HG03025 (cell line): ENCODE measurements at regions not wholly inside any gene's neighbourhood (a gene's known extent, or its start where the extent isn't known, plus 50 kb on each side); places are given as distances from the start of the nearest gene placed in this dataset.
A peak's percentile ranks its signal among the peaks of the same experiment; 100 is the strongest.
"Not testable (repeated sequence)": the region's sequence is repeated elsewhere in the genome, so short reads cannot be mapped to it uniquely, and the experiment has no call there.

Experiments
- ATAC-seq: cut with Tn5 transposase; IDR thresholded peaks from one replicate; pipeline ENCODE4 v1.9.1; 2021; ENCODE audit warnings: mild to moderate bottlenecking, moderate library complexity; ENCODE audit not compliant: unreplicated experiment, low FRiP score

GRCh38 chrX:149420566-149420965 lies 84.5 kb downstream of the IDS start:
- ATAC-seq: not testable (repeated sequence)

GRCh38 chrX:149398027-149398426 lies 107.1 kb downstream of the IDS start:
- no peak for ATAC-seq

- ATAC-seq: no peak
These were observed 112.2 kb downstream of the IDS start for GRCh38 chrX:149392921-149393320.

- no peak for ATAC-seq
These were observed 121.3 kb downstream of the IDS start for GRCh38 chrX:149383852-149384251.

DNA sequence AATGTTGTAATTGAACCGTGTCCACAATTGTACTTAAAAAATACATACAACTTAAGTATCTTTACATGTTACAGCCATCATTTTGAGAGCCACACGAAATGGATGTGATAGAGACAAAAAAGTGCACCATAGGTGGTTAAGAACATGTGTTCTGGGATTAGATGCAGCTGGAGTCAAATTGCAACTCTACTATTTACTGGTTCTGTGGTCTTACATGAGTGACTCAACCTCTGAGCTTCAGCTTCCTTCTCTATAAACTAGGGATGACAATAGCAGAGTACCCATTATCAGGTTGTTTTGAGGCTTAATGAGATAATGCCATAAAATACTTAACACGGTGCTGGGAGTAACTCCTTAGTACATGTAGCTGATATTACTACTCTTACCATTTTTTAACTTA lies 130.4 kb downstream of the IDS start:
- ATAC-seq: no peak

DNA sequence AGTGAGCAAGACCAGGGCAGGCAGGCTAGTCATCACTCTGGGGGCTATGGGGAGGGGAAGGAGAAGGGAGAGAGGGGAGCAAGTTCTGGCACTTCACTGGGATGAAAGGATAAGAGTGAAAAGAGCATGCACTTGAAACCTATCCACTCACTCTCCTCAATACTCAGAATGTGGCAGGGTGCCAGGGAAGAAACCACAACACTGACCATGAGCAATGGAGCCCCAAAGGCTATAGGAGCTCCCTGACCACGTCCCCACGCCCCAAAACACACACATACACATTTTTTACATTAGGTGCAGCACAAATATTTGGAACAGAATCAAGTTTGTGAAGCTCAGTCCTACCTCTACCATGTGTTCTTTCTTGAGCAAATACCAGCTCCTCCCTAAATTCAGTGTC lies 132.2 kb downstream of the IDS start:
- no peak for ATAC-seq

GRCh38 chrX:149371986-149372385 lies 133.1 kb downstream of the IDS start:
- no peak for ATAC-seq

- ATAC-seq: no peak
These were observed 135.0 kb downstream of the IDS start for GRCh38 chrX:149370097-149370496.

GRCh38 chrX:149365552-149365951 lies 139.6 kb downstream of the IDS start:
- no peak for ATAC-seq

- ATAC-seq: no peak
These were observed 140.0 kb downstream of the IDS start for GRCh38 chrX:149365061-149365460.

GRCh38 chrX:149363965-149364364 lies 141.1 kb downstream of the IDS start:
- no peak for ATAC-seq

- no peak for ATAC-seq
These were observed 158.8 kb downstream of the IDS start for GRCh38 chrX:149346306-149346705.

DNA sequence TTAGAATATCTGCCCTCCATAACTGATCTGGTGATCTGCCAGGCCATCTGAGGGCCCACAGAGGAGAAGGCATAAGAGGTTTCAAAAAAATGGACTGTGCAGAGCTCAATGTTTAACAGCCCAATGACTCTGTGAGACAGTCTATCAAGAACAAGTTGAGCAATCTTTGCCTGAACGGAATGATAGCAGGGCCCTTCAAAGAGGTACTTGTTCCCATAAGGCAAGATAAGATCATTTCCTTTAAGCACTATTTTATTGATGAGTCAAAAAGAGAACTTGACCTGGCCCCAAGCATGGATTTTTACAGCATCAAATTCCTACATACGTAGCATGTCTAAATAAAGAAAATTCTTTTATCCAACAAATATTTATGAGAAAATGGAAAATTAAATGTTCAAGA lies 182.8 kb downstream of the IDS start:
- no peak for ATAC-seq

DNA sequence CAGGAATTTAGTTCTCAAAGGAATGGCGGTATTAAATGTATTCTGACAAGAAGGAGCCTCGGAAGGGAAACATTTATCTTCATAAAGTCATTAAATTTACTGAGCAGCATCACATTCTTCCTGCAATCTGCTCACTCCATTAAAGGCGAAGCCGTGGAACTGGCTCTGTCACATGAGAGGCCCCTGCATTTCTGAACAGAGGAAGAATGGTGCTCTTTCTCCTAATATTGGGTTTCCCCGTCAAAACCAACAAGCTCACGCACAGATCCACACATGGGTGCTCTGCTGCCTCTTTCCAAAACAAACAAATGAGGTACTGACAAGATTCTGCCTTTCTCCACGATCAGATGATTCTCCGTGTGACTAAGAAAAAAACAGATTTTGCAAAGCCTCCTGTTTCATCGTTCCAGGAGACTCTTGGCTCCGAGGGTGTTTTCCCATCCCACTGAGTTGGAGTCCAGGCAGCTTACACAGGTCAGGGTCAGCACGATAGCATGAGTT lies 191.2 kb downstream of the IDS start:
- ATAC-seq: no peak

GRCh38 chrX:149312988-149313387 lies 192.1 kb downstream of the IDS start:
- no peak for ATAC-seq

GRCh38 chrX:149312097-149312496 lies 193.0 kb downstream of the IDS start:
- no peak for ATAC-seq

GRCh38 chrX:149302705-149303104 lies 202.4 kb downstream of the IDS start:
- no peak for ATAC-seq

DNA sequence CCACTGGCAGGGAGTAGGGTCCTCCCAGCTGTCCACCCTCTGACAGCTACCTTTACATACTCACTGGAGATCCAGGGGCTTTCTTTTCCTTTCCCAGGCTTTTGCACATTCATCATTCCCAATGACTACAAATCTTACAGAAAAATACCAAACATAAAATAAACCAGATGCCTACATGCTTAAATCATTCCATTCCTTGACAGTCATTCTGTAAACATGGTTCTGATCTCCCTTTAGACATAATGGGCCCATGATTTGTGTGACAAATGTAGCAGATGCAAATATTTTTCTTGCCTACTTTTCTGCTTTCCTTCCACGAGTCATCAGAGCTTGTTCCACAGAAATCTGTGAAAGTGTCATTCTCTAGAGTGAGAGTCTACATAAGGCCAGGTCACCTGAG lies 207.0 kb downstream of the IDS start:
- no peak for ATAC-seq

- ATAC-seq: no peak
These were observed 209.0 kb downstream of the IDS start for GRCh38 chrX:149296092-149296491.

DNA sequence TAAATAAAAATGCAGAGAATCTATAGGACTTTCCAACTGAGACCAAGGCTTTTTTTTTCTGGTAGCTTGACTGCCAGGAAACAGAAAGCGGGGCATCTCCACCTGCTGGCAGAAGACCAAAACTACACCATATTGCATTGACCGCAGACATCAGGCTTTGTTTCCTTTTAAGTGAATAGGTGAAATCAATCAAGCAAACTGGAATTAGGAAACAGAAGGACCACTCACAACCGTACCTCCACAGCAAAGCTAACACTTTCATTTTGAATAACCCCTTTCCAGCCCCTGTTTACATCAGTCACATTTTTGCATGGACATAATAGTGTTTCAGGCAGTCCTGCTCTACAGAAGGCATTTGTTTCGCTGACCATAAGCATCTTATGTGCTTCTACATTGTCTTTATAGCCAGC lies 218.2 kb downstream of the IDS start:
- peak; percentile 70 for ATAC-seq

DNA sequence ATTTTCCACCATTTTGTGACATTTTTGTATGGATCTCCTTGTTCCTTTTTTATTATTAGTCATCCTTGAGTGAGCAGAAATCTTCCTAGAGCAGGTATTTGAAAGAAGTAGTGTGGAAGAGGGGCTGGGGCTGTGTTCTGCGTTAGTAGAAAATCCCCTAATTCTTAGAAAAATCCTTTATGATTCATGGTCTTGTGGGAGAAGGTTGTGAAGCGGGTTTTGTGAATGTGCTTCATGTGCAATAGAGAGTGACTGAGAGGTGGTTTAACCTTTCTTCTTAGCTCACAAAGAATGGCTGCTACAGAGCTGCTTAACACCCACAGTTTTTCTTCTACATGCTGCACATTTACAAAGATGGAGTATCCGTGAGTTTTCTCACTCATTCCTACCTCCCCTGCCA lies 220.5 kb downstream of the IDS start:
- ATAC-seq: no peak

DNA sequence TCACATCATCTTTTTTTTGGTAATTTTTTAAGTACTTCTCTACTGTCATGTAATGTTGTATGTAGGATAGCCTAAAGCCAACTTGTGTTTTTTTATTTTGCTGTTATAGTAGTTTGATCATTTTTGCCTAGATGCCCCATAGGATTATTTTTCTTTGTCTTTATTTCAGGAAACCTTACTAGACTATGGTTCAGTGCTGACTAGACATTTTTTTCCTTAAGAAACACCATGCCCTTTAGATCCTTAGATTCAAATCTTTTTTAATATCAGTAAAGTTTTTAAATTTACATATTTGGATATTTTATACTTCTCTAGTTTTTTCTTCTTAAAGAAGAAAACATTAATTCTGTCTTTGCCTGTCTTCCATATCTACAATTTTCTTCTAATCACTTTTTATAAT lies 221.3 kb downstream of the IDS start:
- ATAC-seq: no peak

DNA sequence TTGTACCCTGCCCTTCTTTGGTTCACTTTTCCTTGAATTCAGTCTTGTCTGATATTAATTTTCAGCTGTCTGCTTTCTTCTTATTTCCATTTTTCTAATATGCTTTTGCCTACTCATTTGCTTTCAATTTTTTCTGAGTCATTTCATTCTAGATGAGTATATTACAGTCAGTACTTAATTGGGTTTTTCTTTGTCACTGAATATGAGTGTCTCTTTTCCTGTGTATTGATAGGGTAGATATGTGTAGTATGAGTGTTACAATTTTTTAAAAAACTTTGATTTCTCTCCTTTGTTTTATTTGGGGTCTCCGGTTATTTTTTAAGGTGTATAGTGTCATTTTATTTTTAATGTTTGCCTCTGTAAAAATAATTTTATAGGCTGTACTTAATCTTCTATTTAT lies 222.2 kb downstream of the IDS start:
- ATAC-seq: no peak
